Heart right ventricle (tissue), 16 donors: ENCODE measurements at regions not wholly inside any gene's neighbourhood (a gene's known extent, or its start where the extent isn't known, plus 50 kb on each side); places are given as distances from the start of the nearest gene placed in this dataset.
"Not testable (repeated sequence)": the region's sequence is repeated elsewhere in the genome, so short reads cannot be mapped to it uniquely, and the experiment has no call there.

Experiments used
- ATAC-seq, 8 donors: fragments of 200-7000 bp; cut with Tn5 transposase; one replicate each; pipeline ENCODE4 v1.9.1; 2020; ENCODE audit warnings: mild to moderate bottlenecking in 8 of 8, moderate library complexity in 8 of 8, moderate number of reproducible peaks in 1 of 8
- DNase-seq, 2 donors: peaks; one replicate each; pipeline ENCODE4 v3.0.0-alpha.2; 2020
- H3K27ac ChIP-seq, 10 donors: fragments of 200-600 bp; sonication (generic) in 2 of 10; one replicate each; pipeline versions ENCODE4 v1.5.0 to v1.8.0; 2020 to 2022; ENCODE audit warnings: mild to moderate bottlenecking in 3 of 10
- H3K27me3 ChIP-seq, 7 donors: fragments of 200-600 bp; one replicate each; pipeline ENCODE4 v1.8.0; 2021 to 2022; ENCODE audit warnings: mild to moderate bottlenecking in 2 of 7
- H3K36me3 ChIP-seq, 9 donors: fragments of 200-600 bp; sonication (generic) in 1 of 9; one replicate each; pipeline versions ENCODE4 v1.5.0 to v1.8.0; 2020 to 2022; ENCODE audit warnings: mild to moderate bottlenecking in 2 of 9
- H3K4me1 ChIP-seq, 9 donors: fragments of 200-600 bp; sonication (generic) in 1 of 9; one replicate each; pipeline versions ENCODE4 v1.5.0 to v1.8.0; 2020 to 2022; ENCODE audit warnings: mild to moderate bottlenecking in 4 of 9
- H3K4me3 ChIP-seq, 10 donors: fragments of 200-600 bp; sonication (generic) in 2 of 10; one replicate each; pipeline versions ENCODE4 v1.5.0 to v1.8.0; 2020 to 2022; ENCODE audit warnings: mild to moderate bottlenecking in 7 of 10, moderate library complexity in 2 of 10
- H3K9me3 ChIP-seq, 11 donors: fragments of 200-600 bp in 10 of 11; sonication (generic) in 2 of 11; one replicate each; pipeline versions ENCODE4 v1.5.0 to v1.8.0; 2013 to 2022; ENCODE audit warnings: mild to moderate bottlenecking in 2 of 11, control low read depth in 1 of 11, moderate library complexity in 1 of 11
- WGBS, 2 donors: extraction: QIAGEN DNeasy Blood & Tissue Kit; methylation state at CpG; one replicate each; pipeline ENCODE4 v1.1.7; 2013; ENCODE audit warnings: inconsistent platforms in 1 of 2; 5-methylcytosine and 5-hydroxymethylcytosine counted together
- intact Hi-C, 10 donors: fragments of 100-400 bp; cut with DNase I; formaldehyde crosslinking; loops; one replicate each; pipeline versions ENCODE4 v1.11.1 to v1.14.2; 2022
- TF ChIP-seq, protein P1 (sequence below), 9 donors: fragments of 200-600 bp; sonication (generic) in 2 of 9; IDR thresholded peaks; one replicate each; pipeline versions ENCODE4 v1.5.0 to v1.8.0; 2021 to 2022; ENCODE audit warnings: antibody characterized with exemption in 9 of 9, mild to moderate bottlenecking in 5 of 9, moderate library complexity in 1 of 9
- donor health status: Arrhythmogenic right ventricular cardiomyopathy.
- donor health status: ischemic (EF 13 %, LVEDD 7.1; RV severe dilation, severe dysfunction).
- donor health status: healthy with polysubstance abuse.
- donor health status: DM: no; HTN: yes; CAD: no.
- donor health status: DM: no; HTN: no; CAD: no.
- donor health status: ischemic (EF 25% LVEDD 6.9; RV normal size, moderate dysfunction).
- donor health status: ischemic (EF 25% LVEDD 5.7; RV mildly dilated, moderate dysfunction).
- donor health status: healthy.
- donor health status: DM: yes; HTN: yes; CAD: no.
- donor health status: Ischemic cardiomyopathy.
- donor health status: ischemic (EF 35%, LVEDD 5.7; RV mildly dilated, moderate dysfunction).
- donor health status: nonischemic (EF 11% LVEDD 7.7; RV severe dilation, severe dysfunction).
- donor health status: DM: yes; HTN: yes; CAD: no.
- donor health status: PGD.
- donor health status: ischemic (EF 29% LVEDD 5.4; RV normal size, mild dysfunction).
- donor health status: nonischemic (EF 23%, LVEDD 6.1; RV moderate dilation, normal function).

DNA sequence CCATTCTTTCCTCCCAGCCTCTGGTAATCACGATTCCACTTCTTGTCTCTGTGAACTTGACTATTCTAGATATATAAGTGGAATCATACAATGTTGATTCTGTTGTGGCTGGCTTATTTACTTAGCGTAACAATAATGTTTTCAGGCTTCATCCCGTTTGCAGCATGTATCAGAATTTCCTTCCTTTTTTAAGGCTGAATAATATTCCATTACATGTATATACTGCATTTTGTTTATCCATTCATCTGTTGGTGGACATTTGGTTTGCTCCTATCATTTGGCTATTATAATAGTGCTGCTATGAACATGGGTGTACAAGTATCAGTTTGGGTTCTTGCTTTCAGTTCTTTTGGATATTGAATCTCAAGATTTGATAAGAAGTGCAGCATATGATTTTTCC, 239.7 kb upstream of the ZNF608 start:
- H3K36me3 ChIP-seq: no peaks in the 10 kb centered on the region
- H3K9me3 ChIP-seq: peaks cover 0 to 30% (median 4%) of the 10 kb centered on the region in 11 donors
- no peak for DNase-seq
- ATAC-seq: no peak
- H3K4me1 ChIP-seq: no peaks in the 10 kb centered on the region
- TF ChIP-seq, protein P1, sequence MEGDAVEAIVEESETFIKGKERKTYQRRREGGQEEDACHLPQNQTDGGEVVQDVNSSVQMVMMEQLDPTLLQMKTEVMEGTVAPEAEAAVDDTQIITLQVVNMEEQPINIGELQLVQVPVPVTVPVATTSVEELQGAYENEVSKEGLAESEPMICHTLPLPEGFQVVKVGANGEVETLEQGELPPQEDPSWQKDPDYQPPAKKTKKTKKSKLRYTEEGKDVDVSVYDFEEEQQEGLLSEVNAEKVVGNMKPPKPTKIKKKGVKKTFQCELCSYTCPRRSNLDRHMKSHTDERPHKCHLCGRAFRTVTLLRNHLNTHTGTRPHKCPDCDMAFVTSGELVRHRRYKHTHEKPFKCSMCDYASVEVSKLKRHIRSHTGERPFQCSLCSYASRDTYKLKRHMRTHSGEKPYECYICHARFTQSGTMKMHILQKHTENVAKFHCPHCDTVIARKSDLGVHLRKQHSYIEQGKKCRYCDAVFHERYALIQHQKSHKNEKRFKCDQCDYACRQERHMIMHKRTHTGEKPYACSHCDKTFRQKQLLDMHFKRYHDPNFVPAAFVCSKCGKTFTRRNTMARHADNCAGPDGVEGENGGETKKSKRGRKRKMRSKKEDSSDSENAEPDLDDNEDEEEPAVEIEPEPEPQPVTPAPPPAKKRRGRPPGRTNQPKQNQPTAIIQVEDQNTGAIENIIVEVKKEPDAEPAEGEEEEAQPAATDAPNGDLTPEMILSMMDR (IDR thresholded peaks at IDR 0.05): no peak
- no peak overlapping the region for H3K27ac ChIP-seq
- 93 to 95% methylated on average over 3 of the region's 3 CpGs for WGBS, 2 donors
- intact Hi-C loops: no loop called here
- H3K4me3 ChIP-seq: no peak overlapping the region
- H3K27me3 ChIP-seq: no peaks in the 10 kb centered on the region

DNA sequence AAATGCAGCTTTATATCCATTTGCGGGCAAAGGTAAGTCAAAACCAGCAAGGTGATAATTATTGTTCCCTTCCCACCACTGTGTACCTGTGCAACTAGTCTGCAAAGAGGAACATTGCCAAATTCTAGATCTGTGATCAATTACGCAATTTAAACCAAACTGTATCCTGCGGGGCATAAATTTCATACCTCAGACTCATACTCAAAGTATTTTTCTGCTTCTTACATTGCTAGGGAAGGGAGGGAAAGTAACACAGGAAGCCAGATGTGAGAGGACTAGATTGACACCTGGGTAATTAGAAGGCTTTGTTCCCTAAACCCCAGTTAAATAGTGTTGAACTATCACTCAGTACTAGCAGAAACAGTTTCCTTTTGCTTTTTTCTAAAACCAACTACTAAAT, 240.2 kb upstream of the ZNF608 start:
- Histone ChIP-seq H3K36me3 (no peaks in the 10 kb centered on the region), H3K27me3 (no peaks in the 10 kb centered on the region), H3K4me1 (no peaks in the 10 kb centered on the region), H3K27ac (no peak overlapping the region), H3K4me3 (no peak overlapping the region), H3K9me3 (peaks cover 0 to 30% (median 4%) of the 10 kb centered on the region in 11 donors)
- ATAC-seq (no peak), DNase-seq (no peak)
- 95 to 98% methylated on average over 3 of the region's 3 CpGs for WGBS, 2 donors
- TF ChIP-seq, protein P1 (IDR thresholded peaks at IDR 0.05): no peak
- intact Hi-C loops: no loop called here

DNA sequence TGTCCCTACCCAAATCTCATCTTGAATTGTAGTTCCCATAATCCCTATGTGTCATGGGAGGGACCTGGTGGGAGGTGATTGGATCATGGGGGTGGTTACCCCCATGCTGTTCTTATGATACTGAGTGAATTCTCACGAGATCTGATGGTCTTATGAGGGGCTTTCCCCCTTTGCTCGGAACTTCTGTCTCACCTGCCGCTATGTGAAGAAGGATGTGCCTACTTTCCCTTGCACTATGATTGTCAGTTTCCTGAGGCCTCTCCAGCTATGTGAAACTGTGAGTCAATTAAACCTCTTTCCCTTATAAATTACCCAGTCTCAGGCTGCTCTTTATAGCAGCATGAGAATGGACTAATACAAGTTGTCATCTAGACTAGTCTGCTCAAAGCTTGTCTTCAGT, 241.3 kb upstream of the ZNF608 start:
- H3K36me3 ChIP-seq, H3K4me1 ChIP-seq, intact Hi-C loops, H3K4me3 ChIP-seq, H3K27me3 ChIP-seq, DNase-seq, ATAC-seq, H3K27ac ChIP-seq: not testable (repeated sequence)
- 94 to 96% methylated on average over 3 of the region's 3 CpGs for whole genome bisulfite sequencing, 2 donors
- H3K9me3 ChIP-seq: peaks cover 0 to 27% (median 4%) of the 10 kb centered on the region in 11 donors

DNA sequence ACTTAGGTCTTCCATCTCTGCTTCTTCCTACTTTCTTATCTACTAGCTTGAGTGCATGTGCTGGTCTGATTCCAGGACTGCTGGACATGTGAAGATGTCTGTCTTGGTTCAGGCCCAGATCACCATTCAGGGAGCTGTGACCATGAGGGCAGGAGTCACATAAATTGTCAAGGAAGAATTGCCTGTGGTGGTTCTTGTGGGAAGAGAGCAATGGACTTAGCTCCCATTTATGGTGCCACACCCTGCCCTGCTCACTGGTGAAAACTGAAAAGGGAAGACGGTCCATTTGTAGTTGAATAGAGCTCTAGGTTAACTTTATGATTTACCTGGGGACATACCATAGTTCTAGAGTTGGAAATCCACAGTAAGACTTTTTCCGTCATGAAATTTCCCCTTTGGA, 244.3 kb upstream of the ZNF608 start:
- Histone ChIP-seq H3K27ac (no peak overlapping the region), H3K4me3 (no peak overlapping the region), H3K36me3 (no peaks in the 10 kb centered on the region), H3K4me1 (no peaks in the 10 kb centered on the region), H3K27me3 (no peaks in the 10 kb centered on the region), H3K9me3 (peaks cover 0 to 8% (median 0%) of the 10 kb centered on the region in 11 donors)
- DNase-seq: no peak
- WGBS, 2 donors: 93 to 97% methylated on average over 2 of the region's 2 CpGs
- intact Hi-C loops: no loop called here
- TF ChIP-seq, protein P1 (IDR thresholded peaks at IDR 0.05): no peak
- ATAC-seq: no peak

DNA sequence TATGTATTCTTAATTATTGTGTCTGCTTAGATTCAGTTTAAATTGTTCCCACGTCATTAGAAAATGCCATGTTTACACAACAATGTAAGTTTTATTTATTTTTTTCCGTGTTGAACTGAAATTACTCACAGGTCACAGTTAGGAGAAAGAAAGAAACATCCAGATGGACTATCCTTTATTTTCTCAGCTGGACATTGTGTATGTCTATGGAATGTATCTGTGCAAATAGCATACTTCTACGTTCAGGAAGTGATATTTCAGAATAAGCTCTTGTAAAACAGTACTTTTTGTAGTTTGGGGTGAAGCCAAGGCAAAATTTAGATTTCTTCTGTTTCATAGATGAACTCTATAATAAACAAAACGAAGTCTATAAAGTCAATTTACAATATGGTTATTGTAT, 249.0 kb upstream of the ZNF608 start:
- WGBS, 2 donors: 69 to 78% methylated on average over 4 of the region's 4 CpGs
- H3K27ac ChIP-seq: no peak overlapping the region
- no peak for ATAC-seq
- intact Hi-C loops: no loop called here
- TF ChIP-seq, protein P1 (IDR thresholded peaks at IDR 0.05): no peak
- H3K36me3 ChIP-seq: no peaks in the 10 kb centered on the region
- no peaks in the 10 kb centered on the region for H3K4me1 ChIP-seq
- no peak overlapping the region for H3K4me3 ChIP-seq
- no peak for DNase-seq
- H3K9me3 ChIP-seq: no peaks in the 10 kb centered on the region
- H3K27me3 ChIP-seq: no peaks in the 10 kb centered on the region
